ENCODE measurements at regions not wholly inside any gene's neighbourhood (a gene's known extent, or its start where the extent isn't known, plus 50 kb on each side); places are given as distances from the start of the nearest gene placed in this dataset.

- Mint-ChIP-seq H3K4me1 (no peaks in the 10 kb centered on the region), H3K27me3 (peaks cover 3% of the 10 kb centered on the region), H3K27ac (no peak overlapping the region), H3K4me3 (no peak overlapping the region), H3K9me3 (ENCODE audit: insufficient read depth) (no peaks in the 10 kb centered on the region)
- CTCF ChIA-PET = no interaction called here
- POLR2A ChIA-PET = no interaction called here
- Histone ChIP-seq H3K36me3 (replicated peaks in 1 of 2; ENCODE audit: control extremely low read depth in 1 of 2, control insufficient read depth in 1 of 2, extremely low read depth in 1 of 2, insufficient read depth in 2 of 2, low read length in 1 of 2) (no peaks in the 10 kb centered on the region), H3K9me3 (ENCODE audit: control extremely low read depth in 1 of 3, control insufficient read depth in 2 of 3, insufficient read depth in 1 of 3, low read length in 2 of 3) (no peaks in the 10 kb centered on the region), H3K27me3 (replicated peaks in 1 of 4; ENCODE audit: control extremely low read depth in 1 of 4, control insufficient read depth in 3 of 4, insufficient read depth in 4 of 4, low read length in 3 of 4) (no peaks in the 10 kb centered on the region), H3K4me2 (replicated peaks; ENCODE audit: low read depth, low read length, poor library complexity, severe bottlenecking) (no peak overlapping the region), H3K4me3 (ENCODE audit: control extremely low read depth in 1 of 5, extremely low read depth in 1 of 5, insufficient read depth in 1 of 5, low read depth in 2 of 5, low read length in 4 of 5) (no peak overlapping the region), H3K79me2 (ENCODE audit: control insufficient read depth, insufficient read depth, low read length) (no peaks in the 10 kb centered on the region), H4K20me1 (ENCODE audit: control insufficient read depth, insufficient read depth, low read length, poor library complexity, severe bottlenecking) (no peaks in the 10 kb centered on the region), H3K4me1 (ENCODE audit: control insufficient read depth in 2 of 2, insufficient read depth in 2 of 2, low read length in 2 of 2) (no peaks in the 10 kb centered on the region), H3K9ac (ENCODE audit: low read length) (no peak overlapping the region), H3K27ac (ENCODE audit: low read length in 2 of 2) (no peak overlapping the region), H2AFZ (ENCODE audit: insufficient read depth, low read depth, low read length, poor library complexity, severe bottlenecking) (no peak overlapping the region)
- ATAC-seq (ENCODE audit: low read depth) (no peak), DNase-seq (no peak)
- intact Hi-C loops (cut with micrococcal nuclease) = no loop called here
- over 99% methylated on average over 9 of the region's 10 CpGs for WGBS (ENCODE audit: insufficient coverage)
- TF ChIP-seq CTCF (IDR thresholded peaks at IDR 0.05) (no peak), EZH2 (IDR thresholded peaks at IDR 0.05; ENCODE audit: borderline replicate concordance, insufficient read depth, low read depth, low read length, poor library complexity, severe bottlenecking) (no peak)
Measured at GRCh38 chr2:216802516-216803215, 57.2 kb downstream of the TNP1 start.

- H2AFZ ChIP-seq (ENCODE audit: insufficient read depth, low read depth, low read length, poor library complexity, severe bottlenecking) = no peak overlapping the region
- no peaks in the 10 kb centered on the region for H3K79me2 ChIP-seq (ENCODE audit: control insufficient read depth, insufficient read depth, low read length)
- CTCF ChIA-PET = no interaction called here
- POLR2A ChIA-PET = no interaction called here
- H3K9ac ChIP-seq (ENCODE audit: low read length) = no peak overlapping the region
- no peaks in the 10 kb centered on the region for H3K4me1 ChIP-seq (ENCODE audit: control insufficient read depth in 2 of 2, insufficient read depth in 2 of 2, low read length in 2 of 2)
- Mint-ChIP-seq H3K4me3 (no peak overlapping the region), H3K27ac (no peak overlapping the region), H3K4me1 (no peaks in the 10 kb centered on the region), H3K27me3 (peaks cover 6% of the 10 kb centered on the region), H3K9me3 (ENCODE audit: insufficient read depth) (no peaks in the 10 kb centered on the region)
- no peak for ATAC-seq (ENCODE audit: low read depth)
- no peaks in the 10 kb centered on the region for H4K20me1 ChIP-seq (ENCODE audit: control insufficient read depth, insufficient read depth, low read length, poor library complexity, severe bottlenecking)
- H3K27ac ChIP-seq (ENCODE audit: low read length in 2 of 2) = no peak overlapping the region
- peaks cover 0 to 3% (median 0%) of the 10 kb centered on the region in 3 donors for H3K9me3 ChIP-seq (ENCODE audit: control extremely low read depth in 1 of 3, control insufficient read depth in 2 of 3, insufficient read depth in 1 of 3, low read length in 2 of 3)
- DNase-seq = no peak
- intact Hi-C loops (cut with micrococcal nuclease) = no loop called here
- TF ChIP-seq EZH2 (IDR thresholded peaks at IDR 0.05; ENCODE audit: borderline replicate concordance, insufficient read depth, low read depth, low read length, poor library complexity, severe bottlenecking) (no peak), CTCF (IDR thresholded peaks at IDR 0.05) (no peak)
- H3K4me3 ChIP-seq (ENCODE audit: control extremely low read depth in 1 of 5, extremely low read depth in 1 of 5, insufficient read depth in 1 of 5, low read depth in 2 of 5, low read length in 4 of 5) = no peak overlapping the region
- H3K36me3 ChIP-seq (replicated peaks in 1 of 2; ENCODE audit: control extremely low read depth in 1 of 2, control insufficient read depth in 1 of 2, extremely low read depth in 1 of 2, insufficient read depth in 2 of 2, low read length in 1 of 2) = no peaks in the 10 kb centered on the region
- WGBS (ENCODE audit: insufficient coverage) = no CpG with 5 or more reads among the region's 3 CpGs
- no peak overlapping the region for H3K4me2 ChIP-seq (replicated peaks; ENCODE audit: low read depth, low read length, poor library complexity, severe bottlenecking)
- H3K27me3 ChIP-seq (replicated peaks in 1 of 4; ENCODE audit: control extremely low read depth in 1 of 4, control insufficient read depth in 3 of 4, insufficient read depth in 4 of 4, low read length in 3 of 4) = no peaks in the 10 kb centered on the region
Measured at GRCh38 chr2:216800836-216801235, 59.0 kb downstream of the TNP1 start.

Measured in B cell (primary cell).